Vagina (tissue), 2 donors: ENCODE measurements at regions not wholly inside any gene's neighbourhood (a gene's known extent, or its start where the extent isn't known, plus 50 kb on each side); places are given as distances from the start of the nearest gene placed in this dataset.

Experiments
- DNase-seq, 2 donors: peaks; one replicate each; pipeline ENCODE4 v3.0.0-alpha.2; 2017; ENCODE audit errors: extremely low spot score in 2 of 2
- H3K27ac ChIP-seq: fragments of 200-600 bp; sonication (generic); one replicate; pipeline ENCODE4 v1.5.1; 2019
- H3K27me3 ChIP-seq: fragments of 200-600 bp; sonication (generic); one replicate; pipeline ENCODE4 v1.5.1; 2019
- H3K36me3 ChIP-seq, 2 donors: fragments of 200-600 bp; sonication (generic); one replicate each; pipeline ENCODE4 v1.5.1; 2017 to 2019
- H3K4me1 ChIP-seq: fragments of 200-600 bp; sonication (generic); one replicate; pipeline ENCODE4 v1.5.1; 2019
- H3K4me3 ChIP-seq, 2 donors: fragments of 200-600 bp; sonication (generic); 1 replicate in 1 of 2; 2 replicates in 1 of 2; pipeline ENCODE4 v1.5.1; 2016 to 2019
- H3K9me3 ChIP-seq: fragments of 200-600 bp; sonication (generic); one replicate; pipeline ENCODE4 v1.5.1; 2019
- CTCF ChIP-seq, 3 experiments: fragments of 450-650 bp in 2 of 3; fragments of 200-600 bp in 1 of 3; sonication (generic) in 1 of 3; IDR thresholded peaks; one replicate each; pipeline ENCODE4 v1.5.1; 2017 to 2019; ENCODE audit warnings: antibody characterized with exemption in 3 of 3, mild to moderate bottlenecking in 2 of 3, moderate library complexity in 2 of 3
- POLR2A ChIP-seq, 2 donors: fragments of 450-650 bp; IDR thresholded peaks; one replicate each; pipeline ENCODE4 v1.6.1; 2017; ENCODE audit warnings: antibody characterized with exemption in 2 of 2, mild to moderate bottlenecking in 2 of 2, moderate library complexity in 2 of 2
- POLR2AphosphoS5 ChIP-seq, 2 donors: sonication (generic); formaldehyde crosslinking; IDR thresholded peaks; one replicate each; pipeline ENCODE4 v1.9.0; 2017; ENCODE audit warnings: antibody characterized with exemption in 2 of 2, mild to moderate bottlenecking in 2 of 2, low read depth in 1 of 2; ENCODE audit not compliant: insufficient read depth in 1 of 2
- intact Hi-C: fragments of 100-400 bp; cut with DNase I; formaldehyde crosslinking; loops from one replicate; pipeline ENCODE4 v1.15.1; 2023

- H3K4me3 ChIP-seq, result no peak overlapping the region
- TF ChIP-seq CTCF (IDR thresholded peaks at IDR 0.05), result no peak
- TF ChIP-seq POLR2A (IDR thresholded peaks at IDR 0.05), result no peak
- TF ChIP-seq POLR2AphosphoS5 (IDR thresholded peaks at IDR 0.05; ENCODE audit: insufficient read depth in 1 of 2, low read depth in 1 of 2), result no peak
- no peaks in the 10 kb centered on the region for H3K4me1 ChIP-seq
- H3K27me3 ChIP-seq, result no peaks in the 10 kb centered on the region
- H3K9me3 ChIP-seq, result no peaks in the 10 kb centered on the region
- intact Hi-C loops, result no loop called here
- H3K27ac ChIP-seq, result no peak overlapping the region
- no peaks in the 10 kb centered on the region for H3K36me3 ChIP-seq
- no peak for DNase-seq
Measured at GRCh38 chr22:48535868-48536540, 1291.7 kb downstream of the BRD1 start.

GRCh38 chr22:48534395-48534958 is 1293.2 kb downstream of the BRD1 start:
- intact Hi-C loops, result no loop called here
- Histone ChIP-seq H3K4me1 (no peaks in the 10 kb centered on the region), H3K36me3 (no peaks in the 10 kb centered on the region), H3K27ac (no peak overlapping the region), H3K27me3 (no peaks in the 10 kb centered on the region), H3K4me3 (no peak overlapping the region), H3K9me3 (no peaks in the 10 kb centered on the region)
- DNase-seq, result no peak
- no peak for TF ChIP-seq POLR2AphosphoS5 (IDR thresholded peaks at IDR 0.05; ENCODE audit: insufficient read depth in 1 of 2, low read depth in 1 of 2)
- TF ChIP-seq POLR2A (IDR thresholded peaks at IDR 0.05), result no peak
- TF ChIP-seq CTCF (IDR thresholded peaks at IDR 0.05), result no peak

GRCh38 chr22:48532986-48533385 is 1294.7 kb downstream of the BRD1 start:
- TF ChIP-seq CTCF (IDR thresholded peaks at IDR 0.05) (no peak), POLR2AphosphoS5 (IDR thresholded peaks at IDR 0.05; ENCODE audit: insufficient read depth in 1 of 2, low read depth in 1 of 2) (no peak), POLR2A (IDR thresholded peaks at IDR 0.05) (no peak)
- H3K36me3 ChIP-seq, result no peaks in the 10 kb centered on the region
- intact Hi-C loops, result no loop called here
- no peak overlapping the region for H3K4me3 ChIP-seq
- H3K27ac ChIP-seq, result no peak overlapping the region
- no peaks in the 10 kb centered on the region for H3K27me3 ChIP-seq
- no peak for DNase-seq
- H3K9me3 ChIP-seq, result no peaks in the 10 kb centered on the region
- no peaks in the 10 kb centered on the region for H3K4me1 ChIP-seq

GRCh38 chr22:48531761-48532435 is 1295.8 kb downstream of the BRD1 start:
- Histone ChIP-seq H3K27ac (no peak overlapping the region), H3K27me3 (no peaks in the 10 kb centered on the region), H3K4me1 (no peaks in the 10 kb centered on the region), H3K9me3 (no peaks in the 10 kb centered on the region), H3K4me3 (no peak overlapping the region), H3K36me3 (no peaks in the 10 kb centered on the region)
- TF ChIP-seq CTCF (IDR thresholded peaks at IDR 0.05) (no peak), POLR2A (IDR thresholded peaks at IDR 0.05) (no peak), POLR2AphosphoS5 (IDR thresholded peaks at IDR 0.05; ENCODE audit: insufficient read depth in 1 of 2, low read depth in 1 of 2) (no peak)
- intact Hi-C loops, result no loop called here
- DNase-seq, result no peak

GRCh38 chr22:48531108-48531507 is 1296.6 kb downstream of the BRD1 start:
- no peak for DNase-seq
- Histone ChIP-seq H3K36me3 (no peaks in the 10 kb centered on the region), H3K27me3 (no peaks in the 10 kb centered on the region), H3K9me3 (no peaks in the 10 kb centered on the region), H3K4me1 (no peaks in the 10 kb centered on the region), H3K27ac (no peak overlapping the region), H3K4me3 (no peak overlapping the region)
- TF ChIP-seq CTCF (IDR thresholded peaks at IDR 0.05) (no peak), POLR2AphosphoS5 (IDR thresholded peaks at IDR 0.05; ENCODE audit: insufficient read depth in 1 of 2, low read depth in 1 of 2) (no peak), POLR2A (IDR thresholded peaks at IDR 0.05) (no peak)
- intact Hi-C loops, result no loop called here
